NCI-H2107 treated with DMSO at 0.1 percent for 48 hours (cell line): ENCODE measurements at regions not wholly inside any gene's neighbourhood (a gene's known extent, or its start where the extent isn't known, plus 50 kb on each side); places are given as distances from the start of the nearest gene placed in this dataset.
"Not testable (repeated sequence)": the region's sequence is repeated elsewhere in the genome, so short reads cannot be mapped to it uniquely, and the experiment has no call there.

ENCODE experiments used
- DNase-seq: peaks from one replicate; lab custom pipeline; 2025; ENCODE audit not compliant: unreplicated experiment; lab: John Stamatoyannopoulos, UW

- no peak for DNase-seq
Measured at GRCh38 chr15:36160351-36160750, 419.1 kb upstream of the CDIN1 start.

DNA sequence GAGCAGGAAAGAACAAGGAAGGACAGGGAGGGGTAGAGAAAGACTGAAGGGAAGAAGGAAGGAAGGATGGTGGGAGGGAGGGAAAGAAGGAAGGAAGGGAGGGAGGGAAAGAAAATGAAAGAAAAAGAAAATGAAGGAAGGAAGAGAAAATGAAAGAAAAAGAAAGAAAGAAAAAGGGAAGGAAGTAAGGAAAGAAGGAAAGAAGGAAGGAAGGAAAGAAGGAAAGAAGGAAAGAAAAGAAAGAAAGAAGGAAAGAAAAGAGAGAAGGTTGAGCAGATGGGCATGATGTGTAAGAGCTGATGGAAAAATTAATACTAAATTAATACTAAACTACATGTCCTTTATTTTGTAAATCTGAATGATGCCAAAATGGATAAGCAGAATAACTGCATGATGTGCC is 418.3 kb upstream of the CDIN1 start:
- no peak for DNase-seq

DNA sequence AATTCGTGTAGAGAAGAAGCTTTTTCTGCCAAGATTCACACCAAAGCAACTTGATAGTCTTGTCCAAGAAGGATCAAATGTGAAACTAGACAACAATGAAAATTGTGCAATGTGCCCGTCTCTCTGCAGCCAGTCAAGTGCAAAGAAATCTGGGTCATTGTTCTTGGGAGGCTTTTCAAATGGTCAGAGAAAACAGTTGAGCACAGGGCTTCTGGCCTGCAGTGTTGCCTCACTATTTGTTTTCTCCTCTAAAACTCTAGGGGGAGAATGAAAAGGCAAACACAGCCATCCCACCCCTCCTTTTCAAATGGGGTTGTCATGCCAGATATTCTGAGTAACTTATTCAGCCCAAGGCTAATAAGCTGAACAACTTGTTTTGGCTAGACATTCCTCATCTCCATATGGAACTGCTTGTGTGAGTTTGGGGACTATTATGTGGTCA is 417.6 kb upstream of the CDIN1 start:
- DNase-seq: no peak

DNA sequence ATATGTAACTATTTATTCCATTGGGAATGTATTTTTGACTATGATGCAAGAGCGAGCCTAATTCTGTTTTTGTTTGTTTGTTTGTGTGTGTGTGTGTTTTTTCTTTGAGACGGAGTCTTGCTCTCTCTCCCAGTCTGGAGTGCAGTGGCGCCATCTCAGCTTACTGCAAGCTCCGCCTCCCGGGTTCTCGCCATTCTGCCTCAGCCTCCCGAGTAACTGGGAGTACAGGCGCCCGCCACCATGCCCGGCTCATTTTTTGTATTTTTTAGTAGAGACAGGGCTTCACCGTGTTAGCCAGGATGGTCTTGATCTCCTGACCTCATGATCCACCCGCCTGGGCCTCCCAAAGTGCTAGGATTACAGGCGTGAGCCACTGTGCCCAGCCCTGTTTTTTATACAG is 415.4 kb upstream of the CDIN1 start:
- DNase-seq: not testable (repeated sequence)

DNA sequence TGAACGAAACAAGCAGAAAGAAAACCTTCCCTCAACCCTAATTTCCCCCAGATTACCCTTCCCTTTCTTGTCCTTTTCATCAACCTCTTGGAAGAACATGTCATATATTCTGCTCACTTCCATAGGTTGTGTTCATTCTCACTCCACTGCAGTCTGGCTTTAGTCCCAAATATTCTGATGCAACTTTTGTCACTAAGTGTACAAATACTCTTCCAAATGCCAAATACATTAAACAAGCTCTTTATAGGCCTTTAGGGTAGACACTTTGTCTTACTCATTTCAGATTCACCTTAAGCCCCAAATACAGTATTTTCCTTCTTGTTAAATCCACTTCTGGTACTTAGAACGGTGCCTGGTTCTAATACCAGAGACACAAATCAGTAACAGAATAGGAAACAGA is 406.5 kb upstream of the CDIN1 start:
- no peak for DNase-seq

- DNase-seq: no peak
Measured at GRCh38 chr15:36175186-36175740, 404.2 kb upstream of the CDIN1 start.

DNA sequence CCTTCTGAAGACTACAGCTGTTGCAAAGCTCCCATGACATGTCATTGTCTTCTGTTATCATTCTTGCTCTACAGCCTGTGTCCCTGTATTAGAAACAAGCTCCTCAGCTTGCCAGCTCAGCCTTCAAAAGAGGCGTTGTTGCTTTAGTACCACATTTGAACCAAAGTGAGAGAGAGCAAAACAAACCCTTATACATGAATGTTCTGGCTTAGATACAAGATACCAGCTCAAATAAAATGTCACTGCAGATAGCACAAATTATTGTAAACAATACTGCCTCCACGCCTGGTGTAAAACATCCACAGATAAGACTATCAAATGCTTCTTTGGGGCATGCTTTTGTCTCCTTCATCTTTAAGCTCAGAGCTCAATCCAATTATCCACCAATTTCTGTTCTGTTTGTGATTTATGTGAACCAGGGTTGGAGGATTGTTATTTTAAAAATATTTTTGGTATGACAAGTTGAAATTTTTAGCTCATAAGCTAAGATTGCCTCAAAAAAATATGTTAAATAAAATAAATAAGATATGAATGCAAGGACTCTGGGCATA is 403.6 kb upstream of the CDIN1 start:
- no peak for DNase-seq

- peak; percentile 21 for DNase-seq
Measured at GRCh38 chr15:36177590-36178302, 401.7 kb upstream of the CDIN1 start.

DNA sequence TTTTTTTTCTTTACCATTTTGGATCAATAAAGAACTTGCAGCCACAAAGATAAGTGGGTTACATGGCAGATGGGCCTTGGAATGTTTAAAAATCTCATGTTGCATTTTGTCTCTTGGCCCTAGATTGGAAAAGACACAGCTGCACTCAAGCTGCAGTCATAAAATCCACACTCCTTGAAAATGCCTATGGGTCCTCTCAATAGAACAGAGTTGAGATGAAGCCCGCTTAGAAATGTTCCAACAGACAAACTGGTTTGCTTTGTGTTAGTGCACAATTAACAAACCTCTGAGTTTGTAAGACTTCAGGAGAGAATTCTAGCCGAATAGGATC is 401.2 kb upstream of the CDIN1 start:
- DNase-seq: no peak

GRCh38 chr15:36183201-36183600 is 396.2 kb upstream of the CDIN1 start:
- DNase-seq: no peak

DNA sequence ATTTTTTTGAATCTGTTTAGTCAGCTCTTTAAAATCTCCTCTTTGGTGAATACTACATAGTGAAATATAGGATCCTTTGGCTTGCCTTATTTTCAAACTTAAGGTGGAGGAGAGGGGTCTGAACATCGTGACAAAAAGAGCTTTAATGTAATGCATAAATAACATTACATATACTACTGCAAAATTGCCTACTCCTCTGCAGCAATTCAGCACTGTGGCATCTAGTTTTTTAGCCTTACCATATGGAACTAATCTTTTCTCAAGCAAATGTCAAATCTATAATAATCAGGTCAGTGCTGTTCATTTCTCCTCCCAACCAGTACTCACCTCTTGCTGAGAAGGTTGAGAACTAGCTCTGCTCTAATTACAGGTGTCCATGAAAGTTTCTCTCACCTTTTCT is 394.0 kb upstream of the CDIN1 start:
- no peak for DNase-seq

GRCh38 chr15:36185845-36186244 is 393.6 kb upstream of the CDIN1 start:
- DNase-seq: no peak

DNA sequence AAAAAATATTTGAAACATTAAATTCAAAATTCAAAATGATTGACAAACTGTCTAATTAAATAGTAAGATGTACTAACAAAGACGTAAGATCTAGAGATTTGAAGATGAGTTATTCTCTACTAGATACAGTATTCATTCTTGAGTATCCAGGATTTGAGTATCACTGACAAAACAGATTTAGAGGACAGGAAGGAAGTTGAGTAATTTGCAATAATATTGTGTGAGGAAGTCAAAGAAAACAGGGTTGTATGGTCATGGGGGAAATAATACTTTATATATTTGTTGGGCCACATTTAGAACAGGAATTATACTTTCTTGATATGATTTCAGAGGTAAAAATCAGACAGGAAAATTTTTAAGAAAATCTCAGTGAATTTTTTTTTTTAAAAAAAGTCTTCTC is 393.1 kb upstream of the CDIN1 start:
- no peak for DNase-seq

- DNase-seq: no peak
Measured at GRCh38 chr15:36191459-36191858, 388.0 kb upstream of the CDIN1 start.

- DNase-seq: not testable (repeated sequence)
Measured at GRCh38 chr15:36195361-36196007, 383.9 kb upstream of the CDIN1 start.

DNA sequence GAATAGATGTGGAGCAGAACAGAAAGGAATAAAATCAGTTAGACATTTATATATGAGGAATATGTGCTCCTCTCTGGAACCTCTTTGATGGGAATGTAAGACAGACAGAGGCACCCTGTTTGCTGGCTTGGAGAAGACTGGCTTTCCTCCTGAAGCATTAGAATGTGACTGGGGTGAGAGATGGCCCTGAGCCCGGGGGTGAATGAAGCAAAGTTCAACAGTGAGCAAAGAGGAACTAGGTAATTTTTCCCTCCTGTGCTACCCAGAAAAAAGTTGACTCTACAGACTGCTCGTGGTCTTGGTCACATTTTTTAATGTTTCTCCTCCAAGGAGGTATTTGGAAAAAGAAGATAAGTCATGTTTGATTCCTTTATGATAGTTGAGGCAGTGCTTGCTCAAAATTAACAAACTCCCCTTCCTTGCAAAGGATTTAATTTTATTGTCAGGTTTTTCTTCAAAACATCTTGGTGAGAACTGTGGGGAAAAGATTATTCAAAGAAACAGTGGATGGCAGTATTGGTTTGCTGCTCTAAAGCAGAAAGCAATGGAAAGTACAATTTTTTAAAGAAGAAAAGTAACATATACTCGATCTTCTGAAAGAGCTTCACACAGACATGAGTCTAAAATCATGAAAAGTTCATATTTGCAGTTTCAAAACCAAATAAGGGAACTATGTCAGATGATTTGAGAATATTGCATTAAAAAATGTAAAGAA is 370.4 kb upstream of the CDIN1 start:
- no peak for DNase-seq

GRCh38 chr15:36210426-36210825 is 369.0 kb upstream of the CDIN1 start:
- DNase-seq: no peak

DNA sequence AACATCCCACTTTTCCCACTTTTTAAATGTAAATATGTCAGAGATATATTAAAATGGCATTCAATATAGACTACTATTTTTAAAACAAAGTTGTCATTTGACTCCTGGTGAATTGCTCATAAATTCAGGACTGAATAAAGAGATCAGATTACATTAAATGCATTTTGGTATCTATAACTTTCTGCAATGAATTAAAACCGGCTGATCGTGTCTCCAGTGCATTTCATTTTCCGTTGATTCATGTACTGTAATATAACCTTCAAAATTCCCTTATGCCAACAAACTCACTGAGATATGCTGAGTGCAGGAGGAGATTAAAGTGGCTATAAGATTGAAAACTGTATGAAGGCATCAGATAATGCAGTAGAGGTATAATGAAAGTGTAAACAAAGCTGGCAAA is 361.1 kb upstream of the CDIN1 start:
- DNase-seq: no peak

- no peak for DNase-seq
Measured at GRCh38 chr15:36218991-36219390, 360.4 kb upstream of the CDIN1 start.

DNA sequence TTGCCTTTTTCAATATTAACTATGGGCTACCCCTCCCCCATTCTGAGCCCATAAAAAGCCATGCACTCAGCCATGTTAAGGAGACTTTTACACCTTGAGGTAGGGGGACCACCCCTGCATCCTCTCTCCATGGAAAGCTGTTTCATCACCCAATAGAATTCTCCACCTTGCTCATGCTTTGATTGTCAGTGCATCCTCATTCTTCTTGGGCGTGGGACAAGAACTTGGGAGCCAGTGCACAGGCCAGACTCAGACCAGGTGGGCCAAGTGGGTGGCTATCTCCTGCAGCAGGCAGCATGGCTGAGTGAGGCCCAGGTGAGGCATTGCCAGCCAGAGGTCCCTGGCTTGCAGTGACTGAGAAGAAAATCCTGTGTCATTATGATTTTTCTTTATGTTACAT is 357.4 kb upstream of the CDIN1 start:
- DNase-seq: no peak

DNA sequence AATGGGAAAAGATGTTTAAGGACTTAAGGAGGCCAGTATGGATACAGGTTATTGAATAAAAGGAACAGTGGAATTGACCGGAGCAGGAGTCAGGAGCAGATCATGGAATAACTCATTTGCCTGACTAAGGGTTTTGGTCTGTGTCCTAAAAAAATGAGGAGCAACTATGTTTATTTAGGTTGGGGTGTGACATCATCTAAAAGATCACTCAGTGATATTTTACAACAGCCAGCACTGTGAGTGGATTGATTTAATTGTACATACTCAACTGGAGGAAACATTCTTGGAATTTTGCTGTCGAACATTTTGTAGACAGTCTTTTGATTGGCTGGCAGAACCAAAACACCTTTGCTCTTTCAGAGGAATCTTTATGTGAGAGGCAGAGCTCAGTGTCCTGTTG is 348.6 kb upstream of the CDIN1 start:
- DNase-seq: no peak

DNA sequence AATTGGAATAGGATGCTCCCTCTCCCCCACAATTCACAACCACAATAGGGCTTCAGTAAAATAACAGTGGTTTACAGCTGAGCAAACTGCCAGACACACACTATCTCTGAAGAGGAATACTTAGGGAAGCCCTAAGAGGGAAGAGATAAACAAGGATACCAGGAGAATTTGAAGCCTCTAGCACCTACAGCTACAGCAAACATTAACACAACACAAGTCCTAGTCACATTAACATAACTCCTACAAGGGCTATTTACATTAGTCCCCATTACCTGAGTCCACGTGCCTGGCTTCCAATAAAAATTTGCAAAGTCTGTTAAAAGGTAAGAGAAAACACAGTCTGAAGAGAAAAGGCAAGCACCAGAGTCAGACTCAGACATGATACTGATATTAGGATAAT is 346.9 kb upstream of the CDIN1 start:
- DNase-seq: no peak
